Endodermal cell (in vitro differentiated cells): ENCODE measurements at regions not wholly inside any gene's neighbourhood (a gene's known extent, or its start where the extent isn't known, plus 50 kb on each side); places are given as distances from the start of the nearest gene placed in this dataset.

Experiments used
- DNase-seq: peaks from one replicate; pipeline ENCODE4 v3.0.0-alpha.2; 2017
- H3K27ac ChIP-seq: 2 replicates; pipeline ENCODE4 v1.5.1; 2013; ENCODE audit warnings: mild to moderate bottlenecking, low read depth, low read length, moderate library complexity
- H3K27me3 ChIP-seq: 2 replicates; pipeline ENCODE4 v1.6.1; 2013; ENCODE audit warnings: mild to moderate bottlenecking, low read length, moderate library complexity; ENCODE audit not compliant: insufficient read depth, control insufficient read depth, poor library complexity, severe bottlenecking
- H3K36me3 ChIP-seq: 2 replicates; pipeline ENCODE4 v1.7.0; 2013; ENCODE audit warnings: mild to moderate bottlenecking, low read length, moderate library complexity; ENCODE audit not compliant: control insufficient read depth, insufficient read depth
- H3K4me1 ChIP-seq: one replicate; pipeline ENCODE4 v1.7.0; 2013; ENCODE audit warnings: low read length; ENCODE audit not compliant: control insufficient read depth, insufficient read depth
- H3K4me3 ChIP-seq: 2 replicates; pipeline ENCODE4 v1.5.1; 2013; ENCODE audit warnings: mild to moderate bottlenecking, low read length, moderate library complexity
- H3K9ac ChIP-seq: 2 replicates; pipeline ENCODE4 v1.6.1; 2013; ENCODE audit warnings: mild to moderate bottlenecking, low read length, moderate library complexity; ENCODE audit not compliant: poor library complexity, severe bottlenecking; ENCODE audit errors: extremely low read depth
- H3K9me3 ChIP-seq: 2 replicates; pipeline ENCODE4 v1.6.1; 2013; ENCODE audit warnings: mild to moderate bottlenecking, low read length, moderate library complexity; ENCODE audit not compliant: control insufficient read depth
- H3K27ac Mint-ChIP-seq: 2 replicates; pipeline ENCODE4 v1.8.0; 2020; ENCODE audit warnings: mixed read lengths
- H3K27me3 Mint-ChIP-seq: 2 replicates; pipeline ENCODE4 v1.8.0; 2021; ENCODE audit warnings: mild to moderate bottlenecking, mixed read lengths; ENCODE audit not compliant: insufficient read depth
- H3K36me3 Mint-ChIP-seq: 2 replicates; pipeline ENCODE4 v1.8.0; 2020; ENCODE audit warnings: low read depth, mixed read lengths
- H3K4me1 Mint-ChIP-seq: 2 replicates; pipeline ENCODE4 v1.8.0; 2020; ENCODE audit warnings: mixed read lengths
- H3K4me3 Mint-ChIP-seq: 2 replicates; pipeline ENCODE4 v1.8.0; 2020; ENCODE audit warnings: mild to moderate bottlenecking, moderate library complexity, mixed read lengths
- H3K9me3 Mint-ChIP-seq: 2 replicates; pipeline ENCODE4 v1.8.0; 2020; ENCODE audit warnings: mild to moderate bottlenecking, mixed read lengths
- WGBS, 2 experiments: methylation state at CpG; one replicate each; pipeline versions ENCODE4 v1.1.5 to v1.1.7; 2013; ENCODE audit warnings: missing lambda C conversion rate in 2 of 2, mixed read lengths in 1 of 2; ENCODE audit not compliant: insufficient coverage in 1 of 2, insufficient read length in 1 of 2; 5-methylcytosine and 5-hydroxymethylcytosine counted together
- TF ChIP-seq, protein P1 (sequence below): fragments of 200-600 bp; sonication (generic); conservative IDR thresholded peaks from 2 replicates; pipeline ENCODE4 v1.5.0; 2021; ENCODE audit warnings: antibody characterized with exemption, mild to moderate bottlenecking

DNA sequence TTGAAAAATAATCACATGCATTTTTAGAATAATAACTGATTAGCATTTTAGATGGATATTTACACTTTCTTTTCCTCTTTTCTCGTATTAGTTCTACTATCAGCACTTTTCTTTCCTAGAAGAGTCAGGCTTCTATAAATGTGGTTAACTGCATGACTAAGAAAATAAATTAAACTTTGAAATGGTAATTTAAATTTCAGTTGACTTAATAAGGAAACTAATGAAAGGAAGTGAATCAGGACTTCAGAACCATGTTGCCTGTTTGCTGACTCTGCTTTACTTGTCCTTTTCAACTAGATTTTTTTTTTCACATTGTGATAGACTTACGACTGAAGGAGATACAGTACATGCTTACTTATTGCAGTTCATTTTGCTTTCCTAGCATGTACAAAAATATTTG is 1258.2 kb upstream of the EYS start:
- no peaks in the 10 kb centered on the region for H3K9me3 ChIP-seq
- H3K36me3 ChIP-seq: no peaks in the 10 kb centered on the region
- Mint-ChIP-seq H3K36me3 (no peaks in the 10 kb centered on the region), H3K4me3 (no peak overlapping the region), H3K4me1 (no peaks in the 10 kb centered on the region), H3K27ac (no peak overlapping the region), H3K27me3 (no peaks in the 10 kb centered on the region), H3K9me3 (peaks cover 3% of the 10 kb centered on the region)
- H3K27ac ChIP-seq: no peak overlapping the region
- no peaks in the 10 kb centered on the region for H3K4me1 ChIP-seq
- TF ChIP-seq, protein P1, sequence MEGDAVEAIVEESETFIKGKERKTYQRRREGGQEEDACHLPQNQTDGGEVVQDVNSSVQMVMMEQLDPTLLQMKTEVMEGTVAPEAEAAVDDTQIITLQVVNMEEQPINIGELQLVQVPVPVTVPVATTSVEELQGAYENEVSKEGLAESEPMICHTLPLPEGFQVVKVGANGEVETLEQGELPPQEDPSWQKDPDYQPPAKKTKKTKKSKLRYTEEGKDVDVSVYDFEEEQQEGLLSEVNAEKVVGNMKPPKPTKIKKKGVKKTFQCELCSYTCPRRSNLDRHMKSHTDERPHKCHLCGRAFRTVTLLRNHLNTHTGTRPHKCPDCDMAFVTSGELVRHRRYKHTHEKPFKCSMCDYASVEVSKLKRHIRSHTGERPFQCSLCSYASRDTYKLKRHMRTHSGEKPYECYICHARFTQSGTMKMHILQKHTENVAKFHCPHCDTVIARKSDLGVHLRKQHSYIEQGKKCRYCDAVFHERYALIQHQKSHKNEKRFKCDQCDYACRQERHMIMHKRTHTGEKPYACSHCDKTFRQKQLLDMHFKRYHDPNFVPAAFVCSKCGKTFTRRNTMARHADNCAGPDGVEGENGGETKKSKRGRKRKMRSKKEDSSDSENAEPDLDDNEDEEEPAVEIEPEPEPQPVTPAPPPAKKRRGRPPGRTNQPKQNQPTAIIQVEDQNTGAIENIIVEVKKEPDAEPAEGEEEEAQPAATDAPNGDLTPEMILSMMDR: no peak
- no peak overlapping the region for H3K4me3 ChIP-seq
- H3K27me3 ChIP-seq: no peaks in the 10 kb centered on the region
- no peak overlapping the region for H3K9ac ChIP-seq
- no peak for DNase-seq
- WGBS, 2 experiments: 85% methylated on average over 1 of the region's 2 CpGs; no CpG with 5 or more reads in 1 of the 2 experiments

DNA sequence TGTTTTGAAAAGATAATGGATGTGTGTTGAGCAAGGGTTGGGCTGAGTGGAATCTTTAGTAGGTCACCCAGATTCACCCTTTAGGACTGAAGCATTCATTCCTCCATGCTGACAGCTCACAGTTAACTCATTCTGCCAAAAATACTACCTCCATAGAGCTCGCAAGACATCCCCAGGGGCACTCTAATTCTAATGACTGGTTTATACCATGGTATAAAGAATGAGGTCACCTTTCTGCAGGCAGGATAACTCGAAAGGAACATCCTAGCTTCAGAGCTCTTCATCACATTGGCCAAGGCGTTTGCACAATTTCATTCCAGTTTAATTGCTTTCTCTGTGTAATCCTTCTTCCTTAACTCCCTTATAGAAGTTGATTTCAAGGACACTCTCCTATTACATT is 1257.2 kb upstream of the EYS start:
- H3K27ac ChIP-seq: no peak overlapping the region
- peaks cover 11% of the 10 kb centered on the region for H3K9me3 Mint-ChIP-seq
- H3K36me3 ChIP-seq: no peaks in the 10 kb centered on the region
- no peak overlapping the region for H3K4me3 ChIP-seq
- 80 to 91% methylated on average over 1 to 3 of the region's 3 CpGs for WGBS, 2 experiments
- no peaks in the 10 kb centered on the region for H3K9me3 ChIP-seq
- no peaks in the 10 kb centered on the region for H3K4me1 ChIP-seq
- H3K27me3 ChIP-seq: no peaks in the 10 kb centered on the region
- no peak overlapping the region for H3K4me3 Mint-ChIP-seq
- no peaks in the 10 kb centered on the region for H3K36me3 Mint-ChIP-seq
- H3K27me3 Mint-ChIP-seq: no peaks in the 10 kb centered on the region
- TF ChIP-seq, protein P1: no peak
- no peak overlapping the region for H3K27ac Mint-ChIP-seq
- no peak for DNase-seq
- H3K4me1 Mint-ChIP-seq: no peaks in the 10 kb centered on the region
- no peak overlapping the region for H3K9ac ChIP-seq

DNA sequence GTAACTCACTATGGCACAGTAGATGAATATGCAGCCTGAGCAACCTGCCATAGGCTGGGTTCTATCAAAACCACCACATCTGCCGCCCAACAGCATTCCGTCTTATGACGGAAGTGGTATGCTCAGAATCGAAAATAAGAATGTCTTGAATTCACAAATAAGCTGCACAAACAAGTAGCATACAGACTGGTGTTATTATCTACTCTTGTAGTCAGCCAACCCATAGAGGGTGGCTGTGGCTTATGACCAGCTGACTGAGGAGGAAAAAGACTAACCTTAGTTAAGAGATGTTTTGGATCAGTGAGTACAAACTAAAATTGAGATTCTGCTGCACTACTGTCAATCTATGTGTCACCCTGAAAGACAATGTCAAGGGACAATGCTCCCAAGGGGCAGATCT is 1255.1 kb upstream of the EYS start:
- no peaks in the 10 kb centered on the region for H3K4me1 Mint-ChIP-seq

More for the DNA sequence above, 1255.1 kb upstream of the EYS start:
- Mint-ChIP-seq H3K27ac (no peak overlapping the region), H3K4me3 (no peak overlapping the region), H3K9me3 (peaks cover 14% of the 10 kb centered on the region), H3K27me3 (no peaks in the 10 kb centered on the region), H3K36me3 (no peaks in the 10 kb centered on the region)
- 94% methylated on average over 4 of the region's 4 CpGs; no CpG with 5 or more reads in 1 of the 2 experiments for WGBS, 2 experiments
- TF ChIP-seq, protein P1: no peak
- Histone ChIP-seq H3K4me1 (no peaks in the 10 kb centered on the region), H3K27ac (no peak overlapping the region), H3K27me3 (no peaks in the 10 kb centered on the region), H3K9me3 (no peaks in the 10 kb centered on the region), H3K4me3 (no peak overlapping the region), H3K9ac (no peak overlapping the region), H3K36me3 (no peaks in the 10 kb centered on the region)
- no peak for DNase-seq
